ENCODE measurements at regions not wholly inside any gene's neighbourhood (a gene's known extent, or its start where the extent isn't known, plus 50 kb on each side); places are given as distances from the start of the nearest gene placed in this dataset.

- Histone ChIP-seq H3K36me3 (ENCODE audit: control insufficient read depth in 2 of 2, extremely low read depth in 1 of 2, insufficient read depth in 2 of 2, low read length in 2 of 2) (no peaks in the 10 kb centered on the region), H3K4me3 (ENCODE audit: control insufficient read depth in 2 of 3, extremely low read depth in 1 of 3, insufficient read depth in 2 of 3, low read depth in 1 of 3, low read length in 3 of 3) (no peak overlapping the region), H2AFZ (ENCODE audit: control insufficient read depth, low read length) (no peak overlapping the region), H4K20me1 (ENCODE audit: control insufficient read depth, extremely low read depth, insufficient read depth, low read length) (no peaks in the 10 kb centered on the region), H3K9me1 (ENCODE audit: control insufficient read depth, extremely low read depth, insufficient read depth, low read length) (no peaks in the 10 kb centered on the region), H3K27ac (ENCODE audit: control insufficient read depth, insufficient read depth, low read length) (no peak overlapping the region), H3K79me2 (ENCODE audit: control insufficient read depth, insufficient read depth, low read length) (no peaks in the 10 kb centered on the region), H3K9ac (ENCODE audit: control insufficient read depth, extremely low read depth, insufficient read depth, low read length) (no peak overlapping the region), H3K27me3 (ENCODE audit: control insufficient read depth, extremely low read depth, insufficient read depth, low read length) (no peaks in the 10 kb centered on the region), H3K9me3 (ENCODE audit: control insufficient read depth, low read depth, low read length) (no peaks in the 10 kb centered on the region), H3K4me1 (ENCODE audit: control insufficient read depth, extremely low read depth, insufficient read depth, low read length) (peaks cover 4% of the 10 kb centered on the region), H3K4me2 (ENCODE audit: control insufficient read depth, extremely low read depth, insufficient read depth, low read depth, low read length) (no peak overlapping the region)
- no peak for FAIRE-seq
- dilution Hi-C loops (cut with MboI; ENCODE audit: extremely low pct_ligation_motif_present, low sequenced_read_pairs) = no loop called here
- DNase-seq (ENCODE audit: low read depth, low spot score) = no peak
- TF ChIP-seq CTCF (optimal IDR thresholded peaks at IDR 0.05 in 1 of 3, IDR thresholded peaks at IDR 0.05 in 1 of 3, conservative IDR thresholded peaks at IDR 0.05 in 1 of 3; ENCODE audit: extremely low read depth in 1 of 3, insufficient read depth in 2 of 3, low read length in 3 of 3) = no peak
- TF ChIP-seq EZH2 (IDR thresholded peaks at IDR 0.05; ENCODE audit: low read length) = no peak
These were observed 431.6 kb upstream of the PTBP2 start for GRCh38 chr1:96290033-96290432.

- H3K4me3 ChIP-seq (ENCODE audit: control insufficient read depth in 2 of 3, extremely low read depth in 1 of 3, insufficient read depth in 2 of 3, low read depth in 1 of 3, low read length in 3 of 3) = no peak overlapping the region
These were observed 430.8 kb upstream of the PTBP2 start for GRCh38 chr1:96290801-96291200.

GRCh38 chr1:96291468-96291867, 430.1 kb upstream of the PTBP2 start:
- no peaks in the 10 kb centered on the region for H3K9me1 ChIP-seq (ENCODE audit: control insufficient read depth, extremely low read depth, insufficient read depth, low read length)
- H3K27me3 ChIP-seq (ENCODE audit: control insufficient read depth, extremely low read depth, insufficient read depth, low read length) = no peaks in the 10 kb centered on the region
- H3K27ac ChIP-seq (ENCODE audit: control insufficient read depth, insufficient read depth, low read length) = no peak overlapping the region
- dilution Hi-C loops (cut with MboI; ENCODE audit: extremely low pct_ligation_motif_present, low sequenced_read_pairs) = no loop called here
- no peaks in the 10 kb centered on the region for H3K36me3 ChIP-seq (ENCODE audit: control insufficient read depth in 2 of 2, extremely low read depth in 1 of 2, insufficient read depth in 2 of 2, low read length in 2 of 2)
- no peaks in the 10 kb centered on the region for H3K9me3 ChIP-seq (ENCODE audit: control insufficient read depth, low read depth, low read length)
- no peaks in the 10 kb centered on the region for H4K20me1 ChIP-seq (ENCODE audit: control insufficient read depth, extremely low read depth, insufficient read depth, low read length)
- FAIRE-seq = peak; percentile 32
- no peak overlapping the region for H3K4me3 ChIP-seq (ENCODE audit: control insufficient read depth in 2 of 3, extremely low read depth in 1 of 3, insufficient read depth in 2 of 3, low read depth in 1 of 3, low read length in 3 of 3)
- TF ChIP-seq EZH2 (IDR thresholded peaks at IDR 0.05; ENCODE audit: low read length) (no peak), CTCF (optimal IDR thresholded peaks at IDR 0.05 in 1 of 3, IDR thresholded peaks at IDR 0.05 in 1 of 3, conservative IDR thresholded peaks at IDR 0.05 in 1 of 3; ENCODE audit: extremely low read depth in 1 of 3, insufficient read depth in 2 of 3, low read length in 3 of 3) (no peak)
- H3K4me2 ChIP-seq (ENCODE audit: control insufficient read depth, extremely low read depth, insufficient read depth, low read depth, low read length) = peak overlapping the region; percentile 0
- H2AFZ ChIP-seq (ENCODE audit: control insufficient read depth, low read length) = no peak overlapping the region
- no peak overlapping the region for H3K9ac ChIP-seq (ENCODE audit: control insufficient read depth, extremely low read depth, insufficient read depth, low read length)
- H3K4me1 ChIP-seq (ENCODE audit: control insufficient read depth, extremely low read depth, insufficient read depth, low read length) = peaks cover 4% of the 10 kb centered on the region
- no peaks in the 10 kb centered on the region for H3K79me2 ChIP-seq (ENCODE audit: control insufficient read depth, insufficient read depth, low read length)
- DNase-seq (ENCODE audit: low read depth, low spot score) = no peak

More at GRCh38 chr1:96290801-96291200, 430.8 kb upstream of the PTBP2 start:
- dilution Hi-C loops (cut with MboI; ENCODE audit: extremely low pct_ligation_motif_present, low sequenced_read_pairs) = no loop called here
- Histone ChIP-seq H3K79me2 (ENCODE audit: control insufficient read depth, insufficient read depth, low read length) (no peaks in the 10 kb centered on the region), H3K27ac (ENCODE audit: control insufficient read depth, insufficient read depth, low read length) (no peak overlapping the region), H3K9ac (ENCODE audit: control insufficient read depth, extremely low read depth, insufficient read depth, low read length) (no peak overlapping the region), H3K9me3 (ENCODE audit: control insufficient read depth, low read depth, low read length) (no peaks in the 10 kb centered on the region), H3K4me2 (ENCODE audit: control insufficient read depth, extremely low read depth, insufficient read depth, low read depth, low read length) (no peak overlapping the region), H4K20me1 (ENCODE audit: control insufficient read depth, extremely low read depth, insufficient read depth, low read length) (no peaks in the 10 kb centered on the region), H3K36me3 (ENCODE audit: control insufficient read depth in 2 of 2, extremely low read depth in 1 of 2, insufficient read depth in 2 of 2, low read length in 2 of 2) (no peaks in the 10 kb centered on the region), H3K4me1 (ENCODE audit: control insufficient read depth, extremely low read depth, insufficient read depth, low read length) (peaks cover 4% of the 10 kb centered on the region), H2AFZ (ENCODE audit: control insufficient read depth, low read length) (peak overlapping the region; percentile 19), H3K27me3 (ENCODE audit: control insufficient read depth, extremely low read depth, insufficient read depth, low read length) (no peaks in the 10 kb centered on the region), H3K9me1 (ENCODE audit: control insufficient read depth, extremely low read depth, insufficient read depth, low read length) (no peaks in the 10 kb centered on the region)
- FAIRE-seq (no peak), DNase-seq (ENCODE audit: low read depth, low spot score) (no peak)
- no peak for TF ChIP-seq EZH2 (IDR thresholded peaks at IDR 0.05; ENCODE audit: low read length)

Measured in keratinocyte (primary cell).